ENCODE measurements at regions not wholly inside any gene's neighbourhood (a gene's known extent, or its start where the extent isn't known, plus 50 kb on each side); places are given as distances from the start of the nearest gene placed in this dataset.

- H3K27me3 Mint-ChIP-seq (ENCODE audit: insufficient read depth, low read depth), result peaks cover 9% of the 10 kb centered on the region
- no peaks in the 10 kb centered on the region for H4K20me1 ChIP-seq (ENCODE audit: low read depth)
- no peaks in the 10 kb centered on the region for H3K36me3 ChIP-seq
- DNase-seq (ENCODE audit: low spot score), result no peak
- no peak overlapping the region for H3K4me3 ChIP-seq
- no peak overlapping the region for H3K27ac Mint-ChIP-seq
- TF ChIP-seq EZH2 (IDR thresholded peaks at IDR 0.05) (no peak), EZH2phosphoT487 (IDR thresholded peaks at IDR 0.05) (no peak), CTCF (IDR thresholded peaks at IDR 0.05) (no peak)
- H3F3A ChIP-seq (ENCODE audit: low read depth), result no peaks in the 10 kb centered on the region
- no peaks in the 10 kb centered on the region for H3K36me3 Mint-ChIP-seq
- H3K4me1 Mint-ChIP-seq, result peaks cover 5% of the 10 kb centered on the region
- H3K4me3 Mint-ChIP-seq, result no peak overlapping the region
- H3K9me3 ChIP-seq (ENCODE audit: low read depth), result no peaks in the 10 kb centered on the region
- H3K4me1 ChIP-seq, result no peaks in the 10 kb centered on the region
- H3K4me2 ChIP-seq, result no peak overlapping the region
- no peak overlapping the region for H2AFZ ChIP-seq (replicated peaks)
- no peak overlapping the region for H3K9ac ChIP-seq
- H3K27me3 ChIP-seq, result no peaks in the 10 kb centered on the region
- H3K27ac ChIP-seq, result no peak overlapping the region
- H3K79me2 ChIP-seq (ENCODE audit: low read depth), result no peaks in the 10 kb centered on the region
- peaks cover 7% of the 10 kb centered on the region for H3K9me3 Mint-ChIP-seq
These were observed 69.3 kb downstream of the SHANK2 start for GRCh38 chr11:71182791-71183677.

DNA sequence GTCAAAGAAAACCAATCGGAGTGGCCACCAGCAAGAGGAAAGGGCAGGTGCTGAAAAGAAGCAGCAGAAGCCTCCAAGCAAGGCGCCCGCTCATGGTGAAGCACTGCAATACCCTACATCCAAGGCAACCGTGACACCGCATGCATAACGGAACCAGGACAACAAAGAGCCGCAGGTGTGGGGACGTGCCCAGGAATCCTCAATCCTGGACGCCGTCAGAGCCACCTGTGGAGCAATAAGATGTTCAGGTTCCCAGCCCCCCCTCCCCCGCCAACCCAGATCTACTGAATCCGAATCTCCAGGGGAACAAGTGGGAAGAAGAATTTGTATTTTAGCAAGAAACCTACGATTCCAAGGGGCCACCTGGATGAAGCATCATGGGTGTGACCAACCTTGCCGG lies 70.8 kb downstream of the SHANK2 start:
- no peaks in the 10 kb centered on the region for H3K4me1 Mint-ChIP-seq
- H3K4me1 ChIP-seq, result no peaks in the 10 kb centered on the region
- no peak overlapping the region for H3K27ac Mint-ChIP-seq
- no peaks in the 10 kb centered on the region for H4K20me1 ChIP-seq (ENCODE audit: low read depth)
- no peak overlapping the region for H3K4me2 ChIP-seq
- peaks cover 7% of the 10 kb centered on the region for H3K27me3 Mint-ChIP-seq (ENCODE audit: insufficient read depth, low read depth)
- H3K36me3 Mint-ChIP-seq, result no peaks in the 10 kb centered on the region
- H3K9me3 Mint-ChIP-seq, result peaks cover 15% of the 10 kb centered on the region
- no peaks in the 10 kb centered on the region for H3K36me3 ChIP-seq
- no peak overlapping the region for H3K27ac ChIP-seq
- H3K4me3 ChIP-seq, result no peak overlapping the region
- H3K27me3 ChIP-seq, result no peaks in the 10 kb centered on the region
- peaks cover 12% of the 10 kb centered on the region for H3K9me3 ChIP-seq (ENCODE audit: low read depth)
- no peak for DNase-seq (ENCODE audit: low spot score)
- no peak overlapping the region for H2AFZ ChIP-seq (replicated peaks)
- H3K79me2 ChIP-seq (ENCODE audit: low read depth), result no peaks in the 10 kb centered on the region
- no peak for TF ChIP-seq CTCF (IDR thresholded peaks at IDR 0.05)
- TF ChIP-seq EZH2 (IDR thresholded peaks at IDR 0.05), result no peak
- no peak for TF ChIP-seq EZH2phosphoT487 (IDR thresholded peaks at IDR 0.05)
- H3K4me3 Mint-ChIP-seq, result no peak overlapping the region
- H3F3A ChIP-seq (ENCODE audit: low read depth), result no peaks in the 10 kb centered on the region
- no peak overlapping the region for H3K9ac ChIP-seq

GRCh38 chr11:71180694-71181470 lies 71.5 kb downstream of the SHANK2 start:
- no peak overlapping the region for H3K27ac ChIP-seq
- no peaks in the 10 kb centered on the region for H4K20me1 ChIP-seq (ENCODE audit: low read depth)
- Mint-ChIP-seq H3K27ac (no peak overlapping the region), H3K4me1 (no peaks in the 10 kb centered on the region), H3K36me3 (no peaks in the 10 kb centered on the region), H3K9me3 (peaks cover 21% of the 10 kb centered on the region), H3K27me3 (ENCODE audit: insufficient read depth, low read depth) (peaks cover 7% of the 10 kb centered on the region), H3K4me3 (no peak overlapping the region)
- H3K36me3 ChIP-seq, result no peaks in the 10 kb centered on the region
- no peaks in the 10 kb centered on the region for H3F3A ChIP-seq (ENCODE audit: low read depth)
- no peak for DNase-seq (ENCODE audit: low spot score)
- H3K79me2 ChIP-seq (ENCODE audit: low read depth), result no peaks in the 10 kb centered on the region
- H2AFZ ChIP-seq (replicated peaks), result no peak overlapping the region
- H3K4me3 ChIP-seq, result no peak overlapping the region
- H3K9me3 ChIP-seq (ENCODE audit: low read depth), result peaks cover 13% of the 10 kb centered on the region
- H3K27me3 ChIP-seq, result no peaks in the 10 kb centered on the region
- no peak for TF ChIP-seq CTCF (IDR thresholded peaks at IDR 0.05)
- TF ChIP-seq EZH2 (IDR thresholded peaks at IDR 0.05), result no peak
- no peak for TF ChIP-seq EZH2phosphoT487 (IDR thresholded peaks at IDR 0.05)
- no peaks in the 10 kb centered on the region for H3K4me1 ChIP-seq
- no peak overlapping the region for H3K4me2 ChIP-seq
- no peak overlapping the region for H3K9ac ChIP-seq
